Spleen (tissue), 11 donors: ENCODE measurements at regions not wholly inside any gene's neighbourhood (a gene's known extent, or its start where the extent isn't known, plus 50 kb on each side); places are given as distances from the start of the nearest gene placed in this dataset.

Experiments used
- DNase-seq: peaks from one replicate; pipeline ENCODE4 v3.0.0-alpha.2; 2020
- H3K27ac ChIP-seq, 8 donors: fragments of 200-600 bp; sonication (generic) in 7 of 8; 1 replicate in 4 of 8; 2 replicates in 4 of 8; pipeline versions ENCODE4 v1.5.0 to v1.8.0; 2016 to 2021; ENCODE audit warnings: inconsistent platforms in 4 of 8, mild to moderate bottlenecking in 4 of 8, moderate library complexity in 1 of 8
- H3K27me3 ChIP-seq, 7 donors: fragments of 200-600 bp; sonication (generic) in 6 of 7; replicated peaks in 1 of 7; 1 replicate in 4 of 7; 2 replicates in 3 of 7; pipeline versions ENCODE4 v1.5.0 to v1.8.0; 2016 to 2021; ENCODE audit warnings: inconsistent platforms in 3 of 7, mild to moderate bottlenecking in 1 of 7
- H3K36me3 ChIP-seq, 6 donors: fragments of 200-600 bp; sonication (generic) in 5 of 6; 1 replicate in 4 of 6; 2 replicates in 2 of 6; pipeline versions ENCODE4 v1.5.0 to v1.8.0; 2016 to 2021; ENCODE audit warnings: inconsistent platforms in 2 of 6
- H3K4me1 ChIP-seq, 6 donors: fragments of 200-600 bp; sonication (generic) in 5 of 6; 1 replicate in 3 of 6; 2 replicates in 3 of 6; pipeline versions ENCODE4 v1.5.0 to v1.8.0; 2016 to 2021; ENCODE audit warnings: inconsistent platforms in 3 of 6
- H3K4me3 ChIP-seq, 8 donors: fragments of 200-600 bp; sonication (generic) in 7 of 8; 1 replicate in 4 of 8; 2 replicates in 4 of 8; pipeline versions ENCODE4 v1.5.0 to v1.8.0; 2016 to 2021; ENCODE audit warnings: inconsistent platforms in 4 of 8, mild to moderate bottlenecking in 4 of 8, moderate library complexity in 2 of 8
- H3K9me3 ChIP-seq, 8 donors: fragments of 200-600 bp; sonication (generic) in 7 of 8; 1 replicate in 4 of 8; 2 replicates in 4 of 8; pipeline versions ENCODE4 v1.5.0 to v1.8.0; 2016 to 2021; ENCODE audit warnings: inconsistent platforms in 4 of 8
- POLR2A ChIP-seq, 3 donors: fragments of 450-650 bp; IDR thresholded peaks; one replicate each; pipeline ENCODE4 v1.5.1; 2017; ENCODE audit warnings: antibody characterized with exemption in 3 of 3, mild to moderate bottlenecking in 1 of 3
- POLR2AphosphoS5 ChIP-seq, 3 donors: sonication (generic); formaldehyde crosslinking; IDR thresholded peaks; one replicate each; pipeline ENCODE4 v1.5.1; 2017; ENCODE audit warnings: antibody characterized with exemption in 3 of 3
- WGBS, 5 donors: extraction: QIAGEN DNeasy Blood & Tissue Kit in 3 of 5; methylation state at CpG; one replicate each; pipeline versions ENCODE4 v1.1.5 to v1.1.7; 2013 to 2018; 5-methylcytosine and 5-hydroxymethylcytosine counted together
- intact Hi-C: fragments of 100-400 bp; cut with DNase I; formaldehyde crosslinking; loops from one replicate; pipeline ENCODE4 v1.15.0; 2023; ENCODE audit warnings: low total_unique reads
- TF ChIP-seq, protein P1 (sequence below), 11 experiments: fragments of 200-600 bp in 7 of 11; fragments of 450-650 bp in 4 of 11; sonication (generic) in 4 of 11; IDR thresholded peaks in 8 of 11; conservative IDR thresholded peaks in 3 of 11; 1 replicate in 7 of 11; 2 replicates in 4 of 11; pipeline versions ENCODE4 v1.4.0 to v1.8.0; 2016 to 2021; ENCODE audit warnings: antibody characterized with exemption in 11 of 11, inconsistent platforms in 4 of 11, mild to moderate bottlenecking in 1 of 11
- donor health status: healthy with polysubstance abuse.
- donor health status: DM: no; HTN: no; CAD: no; lungs with moderate emphysema.
- donor health status: DM: no; HTN: no; CAD: no.
- donor health status: Bipolar disorder and iron deficiency.
- donor health status: healthy.
- donor health status: DM: no; HTN: no; CAD: no.
- donor health status: DM: yes; HTN: yes; CAD: no.

DNA sequence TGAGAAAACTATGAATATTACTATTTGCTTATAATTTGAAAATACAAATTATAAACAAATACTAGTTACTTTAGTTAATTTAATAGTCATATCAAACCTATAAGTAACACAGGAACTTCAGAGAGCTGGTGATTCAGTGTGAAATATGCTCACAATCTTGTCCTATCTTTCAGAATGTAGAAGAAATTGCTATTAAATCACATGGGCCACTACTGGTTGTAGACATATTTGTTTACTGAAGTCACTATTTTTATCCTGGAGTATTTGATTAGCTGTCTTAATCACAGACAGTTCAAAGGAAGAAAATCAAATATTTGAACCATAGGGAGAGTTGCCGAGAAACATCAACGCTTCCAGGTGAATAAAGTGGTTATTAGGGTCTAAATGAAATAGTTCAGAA lies 187.6 kb upstream of the ANO3 start:
- DNase-seq: no peak
- Histone ChIP-seq H3K9me3 (no peaks in the 10 kb centered on the region), H3K4me1 (no peaks in the 10 kb centered on the region), H3K27ac (no peak overlapping the region), H3K36me3 (no peaks in the 10 kb centered on the region), H3K4me3 (no peak overlapping the region), H3K27me3 (no peaks in the 10 kb centered on the region)
- TF ChIP-seq POLR2A (IDR thresholded peaks at IDR 0.05) (no peak), POLR2AphosphoS5 (IDR thresholded peaks at IDR 0.05) (no peak)
- TF ChIP-seq, protein P1, sequence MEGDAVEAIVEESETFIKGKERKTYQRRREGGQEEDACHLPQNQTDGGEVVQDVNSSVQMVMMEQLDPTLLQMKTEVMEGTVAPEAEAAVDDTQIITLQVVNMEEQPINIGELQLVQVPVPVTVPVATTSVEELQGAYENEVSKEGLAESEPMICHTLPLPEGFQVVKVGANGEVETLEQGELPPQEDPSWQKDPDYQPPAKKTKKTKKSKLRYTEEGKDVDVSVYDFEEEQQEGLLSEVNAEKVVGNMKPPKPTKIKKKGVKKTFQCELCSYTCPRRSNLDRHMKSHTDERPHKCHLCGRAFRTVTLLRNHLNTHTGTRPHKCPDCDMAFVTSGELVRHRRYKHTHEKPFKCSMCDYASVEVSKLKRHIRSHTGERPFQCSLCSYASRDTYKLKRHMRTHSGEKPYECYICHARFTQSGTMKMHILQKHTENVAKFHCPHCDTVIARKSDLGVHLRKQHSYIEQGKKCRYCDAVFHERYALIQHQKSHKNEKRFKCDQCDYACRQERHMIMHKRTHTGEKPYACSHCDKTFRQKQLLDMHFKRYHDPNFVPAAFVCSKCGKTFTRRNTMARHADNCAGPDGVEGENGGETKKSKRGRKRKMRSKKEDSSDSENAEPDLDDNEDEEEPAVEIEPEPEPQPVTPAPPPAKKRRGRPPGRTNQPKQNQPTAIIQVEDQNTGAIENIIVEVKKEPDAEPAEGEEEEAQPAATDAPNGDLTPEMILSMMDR (IDR thresholded peaks at IDR 0.05 in 8 of 11, conservative IDR thresholded peaks at IDR 0.05 in 3 of 11): no peak
- intact Hi-C loops: no loop called here
- WGBS, 5 donors: 46 to 94% (median 89%) methylated on average over 2 of the region's 2 CpGs

GRCh38 chr11:26144911-26145310 lies 187.0 kb upstream of the ANO3 start:
- Histone ChIP-seq H3K36me3 (no peaks in the 10 kb centered on the region), H3K4me1 (no peaks in the 10 kb centered on the region), H3K4me3 (no peak overlapping the region), H3K27ac (no peak overlapping the region), H3K9me3 (no peaks in the 10 kb centered on the region), H3K27me3 (no peaks in the 10 kb centered on the region)
- TF ChIP-seq, protein P1 (IDR thresholded peaks at IDR 0.05 in 8 of 11, conservative IDR thresholded peaks at IDR 0.05 in 3 of 11): no peak
- TF ChIP-seq POLR2A (IDR thresholded peaks at IDR 0.05) (no peak), POLR2AphosphoS5 (IDR thresholded peaks at IDR 0.05) (no peak)
- DNase-seq: no peak
- intact Hi-C loops: no loop called here

DNA sequence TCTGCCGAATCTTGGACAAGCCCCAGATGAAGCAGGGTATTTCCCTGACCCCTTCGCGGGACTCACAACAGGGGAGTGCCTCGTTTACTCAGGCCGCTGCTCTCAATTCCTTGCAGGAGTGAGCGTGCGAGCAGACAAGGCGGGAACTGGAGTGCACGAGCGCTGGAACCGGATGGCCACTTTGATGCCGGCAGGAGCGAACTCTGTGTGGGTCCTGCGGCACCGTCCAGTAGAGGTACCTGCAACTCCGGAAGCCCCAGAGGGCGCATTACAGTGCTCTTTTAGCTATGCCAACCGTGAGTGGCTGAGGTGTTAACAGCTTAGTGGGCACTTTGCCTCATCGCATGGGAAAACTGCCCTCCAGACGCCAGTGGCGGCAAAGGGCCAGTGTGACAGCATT lies 182.3 kb upstream of the ANO3 start:
- no peaks in the 10 kb centered on the region for H3K9me3 ChIP-seq
- no peaks in the 10 kb centered on the region for H3K4me1 ChIP-seq
- intact Hi-C loops: no loop called here
- H3K36me3 ChIP-seq: no peaks in the 10 kb centered on the region
- H3K27ac ChIP-seq: no peak overlapping the region
- TF ChIP-seq, protein P1 (IDR thresholded peaks at IDR 0.05 in 8 of 11, conservative IDR thresholded peaks at IDR 0.05 in 3 of 11): no peak
- TF ChIP-seq POLR2AphosphoS5 (IDR thresholded peaks at IDR 0.05): no peak
- no peak for TF ChIP-seq POLR2A (IDR thresholded peaks at IDR 0.05)
- no peak overlapping the region for H3K4me3 ChIP-seq
- H3K27me3 ChIP-seq: no peaks in the 10 kb centered on the region
- DNase-seq: no peak
- 91 to 96% (median 91%) methylated on average over 19 to 21 of the region's 21 CpGs for WGBS, 5 donors

GRCh38 chr11:26150031-26150430 lies 181.9 kb upstream of the ANO3 start:
- Histone ChIP-seq H3K9me3 (no peaks in the 10 kb centered on the region), H3K27ac (no peak overlapping the region), H3K36me3 (no peaks in the 10 kb centered on the region), H3K4me3 (no peak overlapping the region), H3K4me1 (no peaks in the 10 kb centered on the region), H3K27me3 (no peaks in the 10 kb centered on the region)
- TF ChIP-seq, protein P1 (IDR thresholded peaks at IDR 0.05 in 8 of 11, conservative IDR thresholded peaks at IDR 0.05 in 3 of 11): no peak
- TF ChIP-seq POLR2A (IDR thresholded peaks at IDR 0.05) (no peak), POLR2AphosphoS5 (IDR thresholded peaks at IDR 0.05) (no peak)
- DNase-seq: no peak
- WGBS, 5 donors: 72 to 84% (median 75%) methylated on average over 8 of the region's 8 CpGs
- intact Hi-C loops: no loop called here
